ENCODE measurements at regions not wholly inside any gene's neighbourhood (a gene's known extent, or its start where the extent isn't known, plus 50 kb on each side); places are given as distances from the start of the nearest gene placed in this dataset.

- no peak overlapping the region for H3K9ac ChIP-seq (ENCODE audit: low read length)
- H3K4me3 ChIP-seq (ENCODE audit: low read length) = no peak overlapping the region
- H3K27ac ChIP-seq (ENCODE audit: low read depth, low read length) = no peak overlapping the region
- no peaks in the 10 kb centered on the region for H3K27me3 ChIP-seq (ENCODE audit: control insufficient read depth, insufficient read depth, low read length)
- H3K36me3 ChIP-seq (ENCODE audit: control insufficient read depth, insufficient read depth, low read length) = no peaks in the 10 kb centered on the region
- peaks cover 2% of the 10 kb centered on the region for H3K4me1 ChIP-seq (ENCODE audit: control insufficient read depth, insufficient read depth, low read length)
Observed at GRCh38 chr12:92426332-92426731, 276.5 kb upstream of the PLEKHG7 start.

GRCh38 chr12:92425165-92425564, 277.6 kb upstream of the PLEKHG7 start:
- no peak overlapping the region for H3K27ac ChIP-seq (ENCODE audit: low read depth, low read length)
- no peaks in the 10 kb centered on the region for H3K36me3 ChIP-seq (ENCODE audit: control insufficient read depth, insufficient read depth, low read length)
- no peak overlapping the region for H3K4me3 ChIP-seq (ENCODE audit: low read length)
- H3K27me3 ChIP-seq (ENCODE audit: control insufficient read depth, insufficient read depth, low read length) = no peaks in the 10 kb centered on the region
- H3K9ac ChIP-seq (ENCODE audit: low read length) = no peak overlapping the region
- peaks cover 2% of the 10 kb centered on the region for H3K4me1 ChIP-seq (ENCODE audit: control insufficient read depth, insufficient read depth, low read length)

GRCh38 chr12:92424338-92424737, 278.5 kb upstream of the PLEKHG7 start:
- Histone ChIP-seq H3K9ac (ENCODE audit: low read length) (no peak overlapping the region), H3K36me3 (ENCODE audit: control insufficient read depth, insufficient read depth, low read length) (no peaks in the 10 kb centered on the region), H3K4me1 (ENCODE audit: control insufficient read depth, insufficient read depth, low read length) (peaks cover 2% of the 10 kb centered on the region), H3K27ac (ENCODE audit: low read depth, low read length) (no peak overlapping the region), H3K27me3 (ENCODE audit: control insufficient read depth, insufficient read depth, low read length) (no peaks in the 10 kb centered on the region), H3K4me3 (ENCODE audit: low read length) (no peak overlapping the region)

GRCh38 chr12:92421701-92422100, 276.1 kb upstream of the BTG1 start:
- no peaks in the 10 kb centered on the region for H3K36me3 ChIP-seq (ENCODE audit: control insufficient read depth, insufficient read depth, low read length)
- H3K9ac ChIP-seq (ENCODE audit: low read length) = no peak overlapping the region
- H3K27ac ChIP-seq (ENCODE audit: low read depth, low read length) = no peak overlapping the region
- no peaks in the 10 kb centered on the region for H3K27me3 ChIP-seq (ENCODE audit: control insufficient read depth, insufficient read depth, low read length)
- H3K4me1 ChIP-seq (ENCODE audit: control insufficient read depth, insufficient read depth, low read length) = no peaks in the 10 kb centered on the region
- H3K4me3 ChIP-seq (ENCODE audit: low read length) = no peak overlapping the region

- H3K27ac ChIP-seq (ENCODE audit: low read depth, low read length) = no peak overlapping the region
- no peak overlapping the region for H3K4me3 ChIP-seq (ENCODE audit: low read length)
- no peaks in the 10 kb centered on the region for H3K27me3 ChIP-seq (ENCODE audit: control insufficient read depth, insufficient read depth, low read length)
- H3K4me1 ChIP-seq (ENCODE audit: control insufficient read depth, insufficient read depth, low read length) = no peaks in the 10 kb centered on the region
- no peak overlapping the region for H3K9ac ChIP-seq (ENCODE audit: low read length)
- H3K36me3 ChIP-seq (ENCODE audit: control insufficient read depth, insufficient read depth, low read length) = no peaks in the 10 kb centered on the region
Observed at GRCh38 chr12:92421042-92421441, 275.4 kb upstream of the BTG1 start.

- no peaks in the 10 kb centered on the region for H3K4me1 ChIP-seq (ENCODE audit: control insufficient read depth, insufficient read depth, low read length)
- H3K36me3 ChIP-seq (ENCODE audit: control insufficient read depth, insufficient read depth, low read length) = no peaks in the 10 kb centered on the region
Observed at GRCh38 chr12:92419201-92419600, 273.6 kb upstream of the BTG1 start.

GRCh38 chr12:92418381-92418780, 272.7 kb upstream of the BTG1 start:
- H3K4me3 ChIP-seq (ENCODE audit: low read length) = no peak overlapping the region
- H3K27me3 ChIP-seq (ENCODE audit: control insufficient read depth, insufficient read depth, low read length) = no peaks in the 10 kb centered on the region
- no peaks in the 10 kb centered on the region for H3K36me3 ChIP-seq (ENCODE audit: control insufficient read depth, insufficient read depth, low read length)
- no peak overlapping the region for H3K27ac ChIP-seq (ENCODE audit: low read depth, low read length)
- H3K4me1 ChIP-seq (ENCODE audit: control insufficient read depth, insufficient read depth, low read length) = no peaks in the 10 kb centered on the region
- H3K9ac ChIP-seq (ENCODE audit: low read length) = no peak overlapping the region

More at GRCh38 chr12:92419201-92419600, 273.6 kb upstream of the BTG1 start:
- Histone ChIP-seq H3K27me3 (ENCODE audit: control insufficient read depth, insufficient read depth, low read length) (no peaks in the 10 kb centered on the region), H3K27ac (ENCODE audit: low read depth, low read length) (no peak overlapping the region), H3K4me3 (ENCODE audit: low read length) (no peak overlapping the region), H3K9ac (ENCODE audit: low read length) (no peak overlapping the region)

GRCh38 chr12:92417373-92417772, 271.7 kb upstream of the BTG1 start:
- H3K27me3 ChIP-seq (ENCODE audit: control insufficient read depth, insufficient read depth, low read length) = no peaks in the 10 kb centered on the region
- no peak overlapping the region for H3K4me3 ChIP-seq (ENCODE audit: low read length)
- no peaks in the 10 kb centered on the region for H3K36me3 ChIP-seq (ENCODE audit: control insufficient read depth, insufficient read depth, low read length)
- H3K4me1 ChIP-seq (ENCODE audit: control insufficient read depth, insufficient read depth, low read length) = no peaks in the 10 kb centered on the region
- no peak overlapping the region for H3K9ac ChIP-seq (ENCODE audit: low read length)
- no peak overlapping the region for H3K27ac ChIP-seq (ENCODE audit: low read depth, low read length)

GRCh38 chr12:92416385-92416812, 270.8 kb upstream of the BTG1 start:
- H3K9ac ChIP-seq (ENCODE audit: low read length) = no peak overlapping the region
- no peaks in the 10 kb centered on the region for H3K4me1 ChIP-seq (ENCODE audit: control insufficient read depth, insufficient read depth, low read length)
- no peaks in the 10 kb centered on the region for H3K27me3 ChIP-seq (ENCODE audit: control insufficient read depth, insufficient read depth, low read length)
- no peak overlapping the region for H3K27ac ChIP-seq (ENCODE audit: low read depth, low read length)
- H3K36me3 ChIP-seq (ENCODE audit: control insufficient read depth, insufficient read depth, low read length) = no peaks in the 10 kb centered on the region
- H3K4me3 ChIP-seq (ENCODE audit: low read length) = no peak overlapping the region

GRCh38 chr12:92414170-92415070, 268.8 kb upstream of the BTG1 start:
- Histone ChIP-seq H3K36me3 (ENCODE audit: control insufficient read depth, insufficient read depth, low read length) (no peaks in the 10 kb centered on the region), H3K27me3 (ENCODE audit: control insufficient read depth, insufficient read depth, low read length) (no peaks in the 10 kb centered on the region), H3K4me3 (ENCODE audit: low read length) (no peak overlapping the region), H3K27ac (ENCODE audit: low read depth, low read length) (no peak overlapping the region), H3K9ac (ENCODE audit: low read length) (no peak overlapping the region), H3K4me1 (ENCODE audit: control insufficient read depth, insufficient read depth, low read length) (no peaks in the 10 kb centered on the region)

- Histone ChIP-seq H3K4me1 (ENCODE audit: control insufficient read depth, insufficient read depth, low read length) (no peaks in the 10 kb centered on the region), H3K27me3 (ENCODE audit: control insufficient read depth, insufficient read depth, low read length) (no peaks in the 10 kb centered on the region), H3K27ac (ENCODE audit: low read depth, low read length) (no peak overlapping the region), H3K4me3 (ENCODE audit: low read length) (no peak overlapping the region), H3K36me3 (ENCODE audit: control insufficient read depth, insufficient read depth, low read length) (no peaks in the 10 kb centered on the region), H3K9ac (ENCODE audit: low read length) (no peak overlapping the region)
Observed at GRCh38 chr12:92413286-92413685, 267.6 kb upstream of the BTG1 start.

- Histone ChIP-seq H3K4me3 (ENCODE audit: low read length) (no peak overlapping the region), H3K27me3 (ENCODE audit: control insufficient read depth, insufficient read depth, low read length) (no peaks in the 10 kb centered on the region), H3K4me1 (ENCODE audit: control insufficient read depth, insufficient read depth, low read length) (no peaks in the 10 kb centered on the region), H3K27ac (ENCODE audit: low read depth, low read length) (no peak overlapping the region), H3K9ac (ENCODE audit: low read length) (no peak overlapping the region), H3K36me3 (ENCODE audit: control insufficient read depth, insufficient read depth, low read length) (no peaks in the 10 kb centered on the region)
Observed at GRCh38 chr12:92412856-92413255, 267.2 kb upstream of the BTG1 start.

- Histone ChIP-seq H3K4me3 (ENCODE audit: low read length) (no peak overlapping the region), H3K36me3 (ENCODE audit: control insufficient read depth, insufficient read depth, low read length) (no peaks in the 10 kb centered on the region), H3K27ac (ENCODE audit: low read depth, low read length) (no peak overlapping the region), H3K27me3 (ENCODE audit: control insufficient read depth, insufficient read depth, low read length) (no peaks in the 10 kb centered on the region), H3K4me1 (ENCODE audit: control insufficient read depth, insufficient read depth, low read length) (no peaks in the 10 kb centered on the region), H3K9ac (ENCODE audit: low read length) (no peak overlapping the region)
Observed at GRCh38 chr12:92411687-92412086, 266.0 kb upstream of the BTG1 start.

All from rectal smooth muscle tissue (tissue), 1 donor.